HK-2 (cell line): ENCODE measurements at regions not wholly inside any gene's neighbourhood (a gene's known extent, or its start where the extent isn't known, plus 50 kb on each side); places are given as distances from the start of the nearest gene placed in this dataset.
A peak's percentile ranks its signal among the peaks of the same experiment; 100 is the strongest.

ENCODE experiments used
- DNase-seq: peaks from one replicate; pipeline ENCODE4 v3.0.0-alpha.2; 2018; ENCODE audit not compliant: unreplicated experiment

DNA sequence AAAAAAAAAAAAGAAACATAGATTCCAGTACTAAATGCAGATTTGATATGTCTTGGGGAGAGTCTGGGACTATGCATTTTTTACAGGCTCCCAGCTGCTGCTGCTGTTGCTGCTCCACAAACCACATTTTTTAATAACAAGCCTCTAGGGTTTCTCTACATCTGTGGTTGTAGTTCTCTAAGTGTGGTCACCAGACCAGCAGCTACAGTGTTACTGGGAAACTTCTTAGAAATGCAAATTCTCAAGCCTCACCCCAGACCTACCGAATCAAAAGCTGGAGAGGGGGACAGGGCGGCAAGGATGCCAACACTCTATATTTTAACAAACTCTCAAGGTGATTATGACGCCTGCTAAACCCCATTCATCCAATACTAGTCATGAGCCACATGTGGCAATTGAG lies 293.4 kb upstream of the PTGER4 start:
- no peak for DNase-seq

DNA sequence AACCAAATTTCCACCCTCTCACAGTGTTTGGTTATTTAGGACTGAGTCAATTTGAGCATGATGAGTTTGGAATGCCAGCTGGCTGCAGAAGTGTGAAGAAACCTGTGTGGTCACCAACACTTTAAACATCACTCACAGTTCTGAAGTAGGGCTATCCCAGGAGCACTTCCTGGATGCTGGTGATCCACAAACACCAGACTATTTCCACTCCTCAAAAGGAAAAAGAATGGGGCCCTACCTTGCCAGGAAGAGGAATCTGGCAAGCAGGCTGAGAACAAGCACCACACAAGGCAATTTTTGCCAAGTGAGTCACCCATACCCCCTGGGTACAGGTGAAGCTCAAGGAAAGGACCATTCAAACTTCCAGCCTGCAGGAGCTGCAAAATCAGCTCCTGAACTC lies 294.2 kb upstream of the PTGER4 start:
- peak; percentile 23 for DNase-seq

DNA sequence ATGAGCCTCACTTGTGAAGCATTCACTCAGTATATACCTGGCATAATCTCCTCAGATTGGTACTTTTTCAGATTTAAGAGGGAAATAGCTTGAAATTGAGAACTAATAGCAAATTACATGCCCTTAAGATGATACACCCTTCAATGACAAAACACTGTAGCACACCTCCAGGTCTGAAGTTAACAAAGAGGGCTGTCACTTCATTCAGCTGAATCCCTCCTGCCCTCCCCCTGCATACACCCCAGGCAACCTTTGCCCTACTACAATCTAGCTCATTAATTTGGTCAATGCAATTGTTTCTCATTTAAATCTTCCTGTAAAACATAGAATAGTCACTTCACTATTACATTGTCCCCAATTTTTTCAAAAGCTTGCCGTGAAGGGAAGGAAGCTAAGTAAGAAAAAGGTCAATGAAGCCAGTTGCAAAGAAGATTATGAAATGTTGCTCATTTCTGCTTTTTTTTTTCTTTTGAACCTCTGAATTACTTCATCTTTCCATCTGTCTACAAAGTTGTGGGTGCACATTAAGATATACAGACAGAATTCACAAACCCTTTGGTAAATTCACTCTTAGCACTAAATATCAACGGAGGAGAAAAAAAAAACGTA lies 294.8 kb upstream of the PTGER4 start:
- DNase-seq, result no peak

DNA sequence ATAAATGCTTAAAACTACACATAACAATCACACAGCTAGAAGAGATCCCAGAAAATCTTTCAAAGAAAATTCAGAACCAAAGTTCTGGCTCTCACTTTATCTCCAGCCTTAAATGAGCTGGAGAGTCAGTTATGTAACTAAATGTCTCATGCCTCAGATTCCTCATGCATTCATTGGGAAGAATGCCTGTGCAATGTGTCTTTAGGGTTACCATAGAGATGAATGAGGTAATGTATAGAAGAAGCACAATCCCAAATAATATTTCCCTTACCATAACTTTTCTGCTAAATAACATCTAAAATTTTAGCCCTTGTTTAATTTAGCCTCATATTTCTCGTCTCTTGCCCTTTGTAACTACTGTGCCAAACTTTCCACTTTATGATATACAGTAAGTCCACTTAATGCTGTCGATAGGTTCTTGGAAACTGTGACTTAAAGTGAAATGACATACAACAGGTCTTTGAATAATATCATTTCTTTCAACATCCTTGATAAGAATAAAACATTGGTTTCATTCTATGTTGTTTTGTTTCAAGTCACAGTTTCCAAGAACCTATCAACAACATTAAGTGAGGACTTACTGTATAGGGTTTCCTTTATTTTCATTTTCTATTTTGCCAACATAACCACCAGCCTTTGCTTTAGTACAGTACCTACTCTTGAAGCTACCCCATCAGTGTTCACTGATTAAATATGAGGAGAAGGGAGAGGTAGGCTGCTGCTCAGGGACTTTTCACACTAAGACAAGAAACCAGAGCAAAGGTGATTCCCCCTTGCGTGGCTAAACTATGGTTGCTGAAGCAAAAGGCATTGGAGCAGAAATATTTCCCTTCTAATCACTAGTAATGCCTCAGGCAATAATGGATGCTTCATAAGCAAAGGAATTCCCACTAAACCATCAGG lies 295.7 kb upstream of the PTGER4 start:
- peak; percentile 8 for DNase-seq

DNA sequence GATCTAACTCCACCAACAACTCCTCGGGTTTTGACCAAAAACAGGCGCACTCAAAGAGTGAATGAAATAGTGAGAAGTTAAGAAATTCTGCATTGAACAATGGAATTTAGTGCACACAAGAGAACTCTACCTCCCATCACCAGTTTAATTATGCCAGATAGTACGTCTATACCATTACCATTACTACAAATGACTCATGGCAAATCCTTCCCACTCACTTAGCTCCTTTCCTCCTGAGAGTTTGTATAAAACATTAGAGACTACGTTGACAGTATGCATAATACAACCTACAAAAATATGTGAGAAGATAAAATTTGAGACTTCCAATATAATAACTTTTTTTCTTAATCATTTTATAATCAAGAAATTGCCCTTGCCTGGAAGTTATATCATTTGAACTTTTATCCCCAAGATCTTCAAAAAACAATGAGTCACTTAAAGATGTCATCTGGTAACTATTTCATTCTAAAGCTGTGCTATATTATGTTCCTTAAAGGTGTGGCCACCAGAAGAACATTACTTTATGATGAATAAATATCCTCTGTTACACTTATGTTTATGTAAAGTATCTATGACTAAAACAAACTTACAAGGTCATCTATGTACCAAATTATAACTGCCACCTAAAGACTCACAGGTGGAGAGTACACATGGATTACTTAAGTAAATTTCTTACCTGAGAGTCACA lies 297.9 kb upstream of the PTGER4 start:
- no peak for DNase-seq

DNA sequence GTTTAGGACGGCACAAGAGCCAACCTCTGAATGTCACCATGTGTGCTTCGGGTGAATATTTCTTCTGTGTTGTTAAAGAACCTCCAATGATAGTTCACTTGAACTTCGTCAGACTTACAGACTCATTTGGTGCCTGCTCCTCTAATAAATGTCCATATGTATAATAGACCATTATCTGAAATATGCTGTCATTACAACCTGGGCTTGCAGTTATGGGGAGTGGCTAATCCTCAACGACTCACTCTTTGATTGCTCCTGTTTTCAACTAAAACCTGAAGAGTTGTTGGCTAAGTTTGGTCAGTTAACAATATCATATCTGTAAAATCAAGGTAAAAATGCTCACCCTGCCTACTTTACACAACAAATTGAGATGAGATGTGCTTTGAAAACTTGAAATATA lies 298.7 kb upstream of the PTGER4 start:
- DNase-seq, result no peak

DNA sequence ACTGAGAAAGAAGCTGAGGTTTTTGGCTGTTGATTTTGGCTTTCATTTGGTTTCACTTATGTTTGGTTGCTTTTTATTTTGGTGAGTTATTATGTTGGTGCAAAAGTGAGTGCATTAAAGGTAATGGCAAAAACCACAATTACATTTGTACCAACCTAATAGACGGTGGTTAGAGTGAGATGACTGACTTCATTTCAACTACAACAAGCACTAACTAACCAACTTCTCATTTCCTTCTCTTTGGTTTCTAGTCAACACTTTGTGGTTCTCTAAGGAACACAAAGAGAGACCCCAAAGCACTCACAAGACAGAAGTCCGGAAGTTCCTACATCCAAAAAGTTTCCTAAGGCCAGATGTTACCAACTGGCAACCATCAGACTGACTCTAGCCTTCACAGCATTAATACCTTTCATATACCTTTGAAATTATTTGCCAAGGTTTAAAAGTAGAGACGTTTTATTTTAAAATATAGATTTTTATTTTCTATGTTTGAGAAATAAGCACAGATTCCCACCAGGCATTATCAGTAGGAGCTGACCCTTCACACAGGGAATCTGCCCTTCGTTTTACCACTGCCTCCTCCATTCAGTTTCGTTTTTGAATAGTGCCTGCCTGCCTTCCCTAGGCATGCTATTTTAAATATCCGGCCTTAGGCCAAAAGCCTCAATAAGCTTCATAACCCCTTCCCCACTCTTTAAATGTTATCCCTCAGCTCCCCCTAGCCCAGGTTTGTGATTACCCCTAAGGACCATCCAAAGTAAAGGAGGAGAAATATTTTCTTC lies 301.1 kb upstream of the PTGER4 start:
- DNase-seq, result no peak

DNA sequence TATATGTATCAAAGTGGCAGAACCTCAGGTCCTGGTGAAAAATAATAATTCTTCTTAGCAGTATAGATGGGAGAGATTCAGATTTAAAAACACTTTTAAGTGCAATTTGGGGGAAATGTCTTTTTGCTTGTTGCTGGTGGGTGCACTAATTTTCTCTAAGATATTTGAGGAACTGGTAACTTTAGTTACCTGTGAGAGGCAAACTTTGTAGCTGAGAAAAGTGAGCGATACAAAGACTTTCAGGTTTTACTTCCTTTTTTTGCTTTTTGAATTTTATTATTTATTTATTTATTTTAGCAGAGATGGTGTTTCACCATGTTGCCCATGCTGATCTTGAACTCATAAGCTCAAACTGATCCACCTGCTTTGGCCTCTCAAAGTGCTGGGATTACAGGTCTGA lies 303.1 kb upstream of the PTGER4 start:
- no peak for DNase-seq

DNA sequence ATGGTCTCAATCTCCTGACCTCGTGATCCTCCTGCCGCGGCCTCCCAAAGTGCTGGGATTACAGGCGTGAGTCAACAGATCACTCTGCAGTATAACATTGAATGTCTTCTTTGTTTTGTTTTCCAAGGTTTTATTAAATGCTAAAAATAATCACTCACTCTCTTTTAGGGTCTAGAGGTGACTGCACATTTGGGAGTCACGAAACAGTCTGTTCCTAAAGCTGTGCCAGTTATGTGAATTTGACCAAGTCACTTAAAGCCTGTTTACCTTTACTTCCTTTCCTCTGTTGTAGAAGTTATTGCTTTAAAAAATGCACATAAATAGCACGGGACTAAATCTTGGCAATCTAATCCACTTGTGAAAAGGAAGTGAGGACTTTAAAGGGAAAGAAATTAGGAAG lies 304.9 kb upstream of the PTGER4 start:
- DNase-seq, result no peak

DNA sequence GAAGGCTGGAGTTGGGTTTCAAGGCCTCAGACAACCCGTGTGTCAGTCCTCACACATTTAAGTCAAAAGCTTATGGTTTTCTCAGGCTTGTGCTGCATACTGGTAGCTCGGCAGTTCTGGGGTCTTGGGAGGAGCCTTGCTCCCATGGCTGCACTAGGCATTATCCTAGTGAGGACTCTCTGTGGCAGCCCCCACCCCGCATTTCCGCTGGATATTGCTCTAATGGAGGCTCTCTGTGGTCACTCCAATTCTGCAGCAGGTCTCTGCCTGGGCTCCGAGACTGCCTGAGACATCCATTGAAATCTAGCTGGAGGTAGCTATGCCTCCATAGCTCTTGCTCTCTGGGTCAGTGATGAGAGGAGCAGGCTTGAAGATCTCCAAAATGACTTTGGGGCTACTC lies 311.5 kb upstream of the PTGER4 start:
- DNase-seq, result no peak

DNA sequence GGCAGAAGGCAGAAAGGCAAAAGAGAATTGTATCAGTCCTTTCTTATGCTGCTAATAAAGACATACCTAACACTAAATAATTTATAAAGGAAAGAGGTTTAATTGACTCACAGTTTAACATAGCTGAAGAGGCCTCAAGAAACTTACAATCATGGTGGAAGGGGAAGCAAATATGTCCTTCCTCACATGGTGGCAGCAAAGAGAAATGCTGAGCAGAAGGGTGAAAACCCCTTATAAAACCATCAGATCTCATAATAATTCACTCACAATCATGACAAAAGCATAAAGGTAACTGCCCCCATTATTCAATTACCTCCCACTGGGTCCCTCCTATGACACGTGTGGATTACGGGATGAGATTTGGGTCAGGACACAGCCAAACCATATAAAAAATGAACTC lies 312.5 kb upstream of the PTGER4 start:
- DNase-seq, result no peak

DNA sequence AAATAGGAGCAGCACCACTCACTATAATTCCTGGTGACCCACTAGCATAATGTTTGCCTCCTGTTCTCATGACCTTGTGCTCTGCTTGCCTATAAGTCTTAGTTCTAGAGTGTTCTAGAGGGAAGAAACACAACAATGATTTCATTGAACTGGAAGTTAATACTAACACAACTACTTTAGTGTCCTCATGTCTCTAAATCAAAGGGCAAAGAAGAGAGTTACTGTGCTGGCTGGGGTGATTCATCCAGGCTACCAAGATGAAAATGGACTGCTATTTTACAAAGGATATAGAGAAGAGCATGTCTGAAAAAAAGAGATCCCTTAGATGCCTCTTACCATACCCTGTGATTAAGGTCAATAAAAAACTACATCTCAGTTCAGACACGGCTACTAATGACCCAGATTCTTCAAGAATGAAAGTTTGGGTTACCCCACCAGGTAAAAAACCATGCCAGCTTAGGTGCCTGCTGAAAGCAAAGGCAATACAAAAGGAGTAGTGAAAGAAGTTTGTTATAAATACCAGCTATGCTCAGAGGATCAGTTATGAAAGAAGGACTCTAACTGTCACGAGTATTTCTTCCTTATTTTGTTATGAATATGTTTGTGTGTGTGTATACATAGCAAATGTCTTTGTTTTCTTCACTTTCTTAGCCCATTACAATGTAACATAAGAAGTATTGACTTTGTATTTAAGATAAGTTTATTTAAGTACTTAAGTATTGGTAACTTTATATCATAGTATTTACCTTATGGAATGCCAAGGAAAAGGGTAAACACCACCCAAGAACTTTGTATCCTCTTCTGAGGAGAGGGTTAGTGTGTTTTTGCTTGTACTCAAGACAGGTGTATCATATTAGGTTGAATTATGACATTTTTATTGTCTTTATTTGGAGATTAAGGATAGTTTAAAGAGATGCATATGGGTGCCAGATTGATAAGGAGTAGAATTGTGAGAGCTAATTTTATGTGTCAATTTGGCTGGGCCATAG lies 314.1 kb upstream of the PTGER4 start:
- DNase-seq, result no peak

DNA sequence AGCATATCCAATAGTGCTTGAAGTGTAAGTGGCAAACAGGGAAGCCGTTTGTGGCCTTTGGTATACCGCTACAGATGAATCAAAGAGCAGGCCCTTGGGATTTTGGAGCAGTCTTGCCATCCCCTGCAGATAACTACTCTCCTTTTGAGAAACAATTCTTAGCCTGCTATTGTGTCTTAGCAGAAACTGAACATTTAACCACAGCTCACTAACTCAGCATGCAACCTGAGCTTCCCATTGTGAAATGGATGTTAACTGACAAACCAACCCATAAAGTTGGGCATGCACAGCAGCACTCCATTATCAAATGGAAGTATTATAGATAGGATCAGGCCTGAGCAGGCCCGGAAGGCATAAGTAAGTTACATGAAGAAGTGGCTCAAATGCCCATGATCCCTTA lies 315.3 kb upstream of the PTGER4 start:
- DNase-seq, result no peak

DNA sequence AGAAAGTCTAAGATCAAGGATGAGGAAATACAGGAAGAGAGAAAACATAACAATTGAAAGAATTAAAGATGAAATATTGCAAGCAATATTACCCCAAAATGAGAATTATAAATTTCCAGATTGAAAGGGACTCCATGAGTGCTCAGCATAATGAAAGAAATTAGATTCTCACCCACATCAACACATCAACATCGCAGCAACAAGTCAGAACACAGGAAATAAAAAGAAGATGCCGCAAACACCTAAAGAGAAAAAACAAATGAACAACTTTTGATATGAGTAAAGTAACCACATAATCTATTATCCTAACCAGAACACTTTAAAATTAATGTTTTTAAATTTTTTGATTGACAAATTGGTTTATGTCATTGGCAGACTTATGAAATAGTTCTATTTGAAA lies 318.3 kb upstream of the PTGER4 start:
- no peak for DNase-seq

DNA sequence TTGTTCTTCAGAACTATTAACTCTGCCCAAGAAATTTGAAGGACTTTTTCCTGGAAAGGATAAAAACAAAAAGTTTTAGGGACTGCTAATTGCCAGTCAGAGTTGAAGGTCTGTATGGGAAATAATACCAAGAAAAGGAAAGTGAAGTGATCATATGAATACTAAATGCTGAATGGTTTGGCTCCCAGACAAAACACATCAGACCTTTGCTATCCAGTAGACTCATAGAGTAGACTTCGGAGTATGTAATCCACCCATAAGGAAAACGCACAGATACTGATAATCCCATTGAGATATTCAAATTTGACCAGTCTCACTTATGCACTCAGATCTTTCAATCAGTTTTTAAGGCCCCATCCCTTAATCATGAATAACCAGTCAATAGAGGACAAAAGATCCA lies 319.0 kb upstream of the PTGER4 start:
- DNase-seq, result no peak

DNA sequence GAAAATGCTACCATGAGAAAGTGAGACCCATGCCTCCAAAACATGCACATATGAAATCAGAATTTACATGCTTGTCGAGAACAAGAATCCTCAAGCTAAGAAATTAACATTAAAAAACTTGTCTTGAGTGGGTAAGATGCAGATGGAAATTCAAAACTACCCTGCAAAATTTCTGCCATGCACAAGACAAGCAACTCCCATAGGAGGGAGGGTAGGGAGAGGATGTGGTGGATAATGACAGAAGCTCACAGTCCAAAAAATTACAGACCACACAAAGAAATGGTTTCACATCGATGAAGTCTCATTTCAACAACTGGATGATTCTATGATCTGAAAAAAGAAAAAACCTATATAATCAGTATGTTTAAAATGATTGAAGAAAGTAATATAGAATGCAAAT lies 319.9 kb upstream of the PTGER4 start:
- no peak for DNase-seq

DNA sequence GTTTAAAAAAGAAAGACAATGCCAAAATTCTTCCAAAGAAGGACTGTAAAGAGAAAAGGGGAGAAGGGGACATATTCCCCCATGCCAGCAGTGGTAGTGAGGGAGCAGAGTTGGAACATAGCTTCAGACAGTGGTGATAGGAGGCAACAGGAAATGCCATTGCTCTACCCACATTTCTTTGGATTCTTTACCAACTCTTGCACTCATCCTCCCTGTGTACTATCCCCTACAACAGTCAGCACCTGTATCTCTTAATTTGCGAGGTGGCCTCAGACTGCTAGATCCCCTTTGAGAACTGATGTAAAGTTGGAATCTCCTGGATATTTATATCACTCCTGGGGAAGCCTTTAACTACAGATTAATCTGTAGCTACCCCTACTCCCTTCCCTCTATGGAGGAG lies 320.6 kb upstream of the PTGER4 start:
- no peak for DNase-seq

DNA sequence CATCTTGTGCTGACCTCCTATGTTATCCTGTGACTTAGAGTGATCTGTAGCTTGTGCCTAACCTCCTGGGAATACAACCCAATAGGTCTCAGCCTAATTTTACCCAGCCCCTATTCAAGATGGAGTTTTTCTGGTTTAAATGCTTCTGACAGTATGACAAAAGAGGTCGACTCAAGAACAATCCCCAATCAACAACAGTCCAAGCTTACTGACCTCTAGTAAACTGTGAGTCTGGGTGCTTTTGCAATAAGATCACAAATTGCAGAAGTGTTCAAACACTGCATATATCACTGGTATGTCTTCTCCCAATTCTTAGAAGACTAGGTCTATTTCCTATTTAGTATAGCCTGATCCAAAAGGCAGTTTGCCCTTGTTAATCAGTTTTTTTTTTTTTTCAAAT lies 323.5 kb upstream of the PTGER4 start:
- DNase-seq, result no peak

DNA sequence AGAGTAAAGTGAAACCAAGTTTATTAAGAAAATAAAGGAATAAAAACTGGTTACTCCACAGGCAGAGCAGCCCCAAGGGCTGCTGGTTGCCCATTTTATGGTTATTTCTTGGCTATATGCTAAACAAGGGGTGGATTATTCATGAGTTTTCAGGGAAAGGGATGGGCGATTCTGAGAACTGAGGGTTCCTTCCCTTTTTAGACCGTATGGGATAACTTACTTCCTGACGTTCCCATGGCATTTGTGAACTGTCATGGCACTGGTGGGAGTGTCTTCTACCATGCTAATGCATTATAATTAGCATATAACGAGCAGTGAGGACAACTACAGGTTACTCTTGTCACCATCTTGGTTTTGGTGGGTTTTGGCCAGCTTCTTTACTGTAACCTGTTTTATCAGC lies 323.9 kb upstream of the PTGER4 start:
- DNase-seq, result no peak

DNA sequence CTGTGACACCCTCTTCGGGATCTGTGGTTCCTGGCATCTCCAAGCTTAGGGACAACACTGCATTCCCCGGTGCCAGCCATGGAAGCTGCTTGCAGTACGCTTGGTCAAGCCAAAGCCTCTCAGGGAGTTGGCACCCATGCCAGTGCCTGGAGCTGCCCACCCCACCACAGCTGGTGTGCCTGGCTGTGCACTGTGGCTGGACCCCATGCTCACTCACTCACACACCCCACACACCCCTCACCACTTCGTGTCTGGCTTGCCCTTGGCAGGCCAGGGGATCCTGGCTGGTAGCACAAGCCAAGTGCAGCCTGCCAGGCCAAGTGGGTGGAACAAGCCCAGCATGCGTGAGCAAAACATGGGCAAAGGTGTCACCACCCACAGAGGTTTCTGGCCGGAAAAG lies 324.5 kb upstream of the PTGER4 start:
- no peak for DNase-seq

DNA sequence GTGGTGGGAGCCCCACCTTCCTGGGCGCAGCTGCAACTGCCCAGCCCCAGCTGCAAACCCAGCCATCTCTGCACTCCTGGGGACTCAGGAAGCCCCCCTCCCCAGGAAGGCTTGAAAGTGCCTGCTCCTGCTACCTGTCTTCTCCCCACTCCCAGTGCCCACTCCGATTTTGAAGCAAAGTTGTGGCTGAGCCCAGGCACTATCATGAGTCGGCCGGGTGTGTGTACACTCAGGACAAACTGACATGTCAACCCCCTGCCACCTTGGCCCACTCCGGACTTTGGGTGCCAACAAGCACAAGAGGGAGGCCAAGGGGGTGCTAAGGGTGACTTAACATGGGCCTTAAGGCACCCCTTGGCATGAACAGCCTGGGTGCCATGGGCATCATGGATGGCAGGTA lies 325.5 kb upstream of the PTGER4 start:
- DNase-seq, result no peak
